WTC11 (cell line): ENCODE measurements at regions not wholly inside any gene's neighbourhood (a gene's known extent, or its start where the extent isn't known, plus 50 kb on each side); places are given as distances from the start of the nearest gene placed in this dataset.

Experiments used
- ATAC-seq: fragments of 200-7000 bp; cut with Tn5 transposase; 2 replicates; pipeline ENCODE4 v1.10.0; 2021; ENCODE audit warnings: mild to moderate bottlenecking, moderate library complexity
- CTCF ChIA-PET: fragments of 300-600 bp; sonication (Branson Sonifier 250); formaldehyde crosslinking; loops from one replicate; lab custom pipeline; 2021; ENCODE audit warnings: antibody characterized with exemption; lab: Charles Lee
- POLR2A ChIA-PET: fragments of 350-600 bp; sonication (Branson Sonifier 250); formaldehyde crosslinking; loops from one replicate; lab custom pipeline; 2021; ENCODE audit warnings: antibody characterized with exemption; lab: Charles Lee
- DNase-seq: peaks from one replicate; pipeline ENCODE4 v3.0.0; 2021; ENCODE audit warnings: low spot score
- H3K27ac Mint-ChIP-seq: 2 replicates; pipeline ENCODE4 v1.8.0; 2021; ENCODE audit warnings: mixed read lengths
- H3K27me3 Mint-ChIP-seq: 2 replicates; pipeline ENCODE4 v1.8.0; 2021; ENCODE audit warnings: low read depth, mild to moderate bottlenecking, moderate library complexity, mixed read lengths
- H3K36me3 Mint-ChIP-seq: 2 replicates; pipeline ENCODE4 v1.8.0; 2021; ENCODE audit warnings: mixed read lengths
- H3K4me1 Mint-ChIP-seq: 2 replicates; pipeline ENCODE4 v1.8.0; 2022; ENCODE audit warnings: mixed read lengths
- H3K4me3 Mint-ChIP-seq: 2 replicates; pipeline ENCODE4 v1.8.0; 2021; ENCODE audit warnings: mild to moderate bottlenecking, moderate library complexity, mixed read lengths
- H3K9me3 Mint-ChIP-seq: 2 replicates; pipeline ENCODE4 v1.8.0; 2021; ENCODE audit warnings: mixed read lengths
- ATF2 ChIP-seq: sonication (generic); formaldehyde crosslinking; IDR thresholded peaks from 2 replicates; pipeline ENCODE4 v1.8.1; 2022; ENCODE audit warnings: low read depth, missing genetic modification reagents, borderline replicate concordance
- FOXK1 ChIP-seq: sonication (generic); formaldehyde crosslinking; IDR thresholded peaks from 2 replicates; pipeline ENCODE4 v1.8.0; 2022; ENCODE audit warnings: mild to moderate bottlenecking, moderate library complexity, missing genetic modification reagents
- FOXP4 ChIP-seq: sonication (generic); formaldehyde crosslinking; IDR thresholded peaks from 2 replicates; pipeline ENCODE4 v1.8.0; 2022; ENCODE audit warnings: mild to moderate bottlenecking, missing genetic modification reagents
- GRHL2 ChIP-seq: fragments of 250-450 bp; sonication (Bioruptor Pico); IDR thresholded peaks from 2 replicates; pipeline ENCODE4 v1.8.0; 2022; ENCODE audit warnings: mild to moderate bottlenecking, moderate library complexity; ENCODE audit not compliant: insufficient replicate concordance, severe bottlenecking
- GTF2I ChIP-seq: fragments of 250-450 bp; sonication (Bioruptor Pico); conservative IDR thresholded peaks from 2 replicates; pipeline ENCODE4 v1.4.0; 2021; ENCODE audit warnings: mild to moderate bottlenecking
- MXD4 ChIP-seq: fragments of 250-450 bp; sonication (Bioruptor Pico); IDR thresholded peaks from 2 replicates; pipeline ENCODE4 v1.8.0; 2021; ENCODE audit warnings: mild to moderate bottlenecking, moderate library complexity, borderline replicate concordance
- NFE2L1 ChIP-seq: sonication (generic); formaldehyde crosslinking; IDR thresholded peaks from 2 replicates; pipeline ENCODE4 v1.8.1; 2023; ENCODE audit warnings: missing genetic modification reagents
- NR1H2 ChIP-seq: sonication (generic); formaldehyde crosslinking; IDR thresholded peaks from 2 replicates; pipeline ENCODE4 v1.9.0; 2021; ENCODE audit warnings: mild to moderate bottlenecking, moderate library complexity, missing genetic modification reagents
- NR2C2 ChIP-seq: sonication (generic); formaldehyde crosslinking; IDR thresholded peaks from 2 replicates; pipeline ENCODE4 v1.8.0; 2022; ENCODE audit warnings: mild to moderate bottlenecking, missing genetic modification reagents
- RORB ChIP-seq: fragments of 250-450 bp; sonication (Bioruptor Pico); IDR thresholded peaks from 2 replicates; pipeline ENCODE4 v1.9.0; 2021; ENCODE audit warnings: mild to moderate bottlenecking
- SP1 ChIP-seq: sonication (generic); formaldehyde crosslinking; conservative IDR thresholded peaks from 2 replicates; pipeline ENCODE4 v1.8.1; 2022; ENCODE audit warnings: missing genetic modification reagents
- TEAD4 ChIP-seq: sonication (generic); formaldehyde crosslinking; IDR thresholded peaks from 2 replicates; pipeline ENCODE4 v1.8.0; 2022; ENCODE audit warnings: mild to moderate bottlenecking, missing genetic modification reagents
- ZNF532 ChIP-seq: fragments of 250-450 bp; sonication (Bioruptor Pico); IDR thresholded peaks from 2 replicates; pipeline ENCODE4 v1.9.0; 2021; ENCODE audit warnings: mild to moderate bottlenecking, borderline replicate concordance
- TF ChIP-seq, protein P1 (sequence below): sonication (generic); formaldehyde crosslinking; conservative IDR thresholded peaks from 2 replicates; pipeline ENCODE4 v1.8.1; 2023; ENCODE audit warnings: mild to moderate bottlenecking, low read depth, missing genetic modification reagents, moderate library complexity
- TF ChIP-seq, protein P2 (sequence below): sonication (generic); formaldehyde crosslinking; IDR thresholded peaks from 2 replicates; pipeline ENCODE4 v1.8.0; 2022; ENCODE audit warnings: mild to moderate bottlenecking, missing genetic modification reagents
- TF ChIP-seq, protein P3 (sequence below): fragments of 200-600 bp; IDR thresholded peaks from 2 replicates; pipeline ENCODE4 v1.8.0; 2022; ENCODE audit warnings: antibody characterized with exemption
- TF ChIP-seq, protein P4 (sequence below): sonication (generic); formaldehyde crosslinking; IDR thresholded peaks from 2 replicates; pipeline ENCODE4 v1.8.0; 2023; ENCODE audit warnings: mild to moderate bottlenecking, missing genetic modification reagents
- TF ChIP-seq, protein P5 (sequence below): fragments of 250-450 bp; sonication (Bioruptor Pico); IDR thresholded peaks from 2 replicates; pipeline ENCODE4 v1.9.0; 2021; ENCODE audit warnings: moderate library complexity, mild to moderate bottlenecking, inconsistent platforms, borderline replicate concordance

DNA sequence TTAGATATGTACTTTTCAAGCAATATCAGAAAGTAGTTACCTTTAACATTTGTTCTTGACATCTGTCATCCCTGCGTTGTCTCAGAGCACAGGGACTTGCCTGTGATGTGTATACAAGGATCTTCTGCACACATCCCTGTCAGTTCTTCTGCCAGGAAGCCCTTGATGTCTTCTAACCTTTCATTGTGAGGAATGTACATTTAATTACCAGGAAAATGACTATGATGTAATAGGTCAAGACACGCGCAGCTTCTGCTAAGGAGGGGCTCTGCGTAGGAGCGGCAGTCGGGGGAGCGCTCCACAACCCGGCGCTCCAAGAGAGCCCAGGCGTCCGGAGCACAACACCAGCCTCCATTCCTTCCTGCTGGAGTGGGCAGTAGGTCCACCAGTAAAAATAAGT lies 119.7 kb downstream of the IRX2 start (continued):
- TF ChIP-seq, protein P1, sequence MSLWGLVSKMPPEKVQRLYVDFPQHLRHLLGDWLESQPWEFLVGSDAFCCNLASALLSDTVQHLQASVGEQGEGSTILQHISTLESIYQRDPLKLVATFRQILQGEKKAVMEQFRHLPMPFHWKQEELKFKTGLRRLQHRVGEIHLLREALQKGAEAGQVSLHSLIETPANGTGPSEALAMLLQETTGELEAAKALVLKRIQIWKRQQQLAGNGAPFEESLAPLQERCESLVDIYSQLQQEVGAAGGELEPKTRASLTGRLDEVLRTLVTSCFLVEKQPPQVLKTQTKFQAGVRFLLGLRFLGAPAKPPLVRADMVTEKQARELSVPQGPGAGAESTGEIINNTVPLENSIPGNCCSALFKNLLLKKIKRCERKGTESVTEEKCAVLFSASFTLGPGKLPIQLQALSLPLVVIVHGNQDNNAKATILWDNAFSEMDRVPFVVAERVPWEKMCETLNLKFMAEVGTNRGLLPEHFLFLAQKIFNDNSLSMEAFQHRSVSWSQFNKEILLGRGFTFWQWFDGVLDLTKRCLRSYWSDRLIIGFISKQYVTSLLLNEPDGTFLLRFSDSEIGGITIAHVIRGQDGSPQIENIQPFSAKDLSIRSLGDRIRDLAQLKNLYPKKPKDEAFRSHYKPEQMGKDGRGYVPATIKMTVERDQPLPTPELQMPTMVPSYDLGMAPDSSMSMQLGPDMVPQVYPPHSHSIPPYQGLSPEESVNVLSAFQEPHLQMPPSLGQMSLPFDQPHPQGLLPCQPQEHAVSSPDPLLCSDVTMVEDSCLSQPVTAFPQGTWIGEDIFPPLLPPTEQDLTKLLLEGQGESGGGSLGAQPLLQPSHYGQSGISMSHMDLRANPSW: no peak
- TF ChIP-seq RORB (no peak), FOXP4 (CRISPR knock-in tag) (no peak), ATF2 (no peak), SP1 (CRISPR knock-in tag) (no peak), MXD4 (no peak), NR2C2 (no peak), NFE2L1 (CRISPR knock-in tag) (no peak)
- TF ChIP-seq, protein P2, sequence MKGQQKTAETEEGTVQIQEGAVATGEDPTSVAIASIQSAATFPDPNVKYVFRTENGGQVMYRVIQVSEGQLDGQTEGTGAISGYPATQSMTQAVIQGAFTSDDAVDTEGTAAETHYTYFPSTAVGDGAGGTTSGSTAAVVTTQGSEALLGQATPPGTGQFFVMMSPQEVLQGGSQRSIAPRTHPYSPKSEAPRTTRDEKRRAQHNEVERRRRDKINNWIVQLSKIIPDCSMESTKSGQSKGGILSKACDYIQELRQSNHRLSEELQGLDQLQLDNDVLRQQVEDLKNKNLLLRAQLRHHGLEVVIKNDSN: no peak
- TF ChIP-seq, protein P3, sequence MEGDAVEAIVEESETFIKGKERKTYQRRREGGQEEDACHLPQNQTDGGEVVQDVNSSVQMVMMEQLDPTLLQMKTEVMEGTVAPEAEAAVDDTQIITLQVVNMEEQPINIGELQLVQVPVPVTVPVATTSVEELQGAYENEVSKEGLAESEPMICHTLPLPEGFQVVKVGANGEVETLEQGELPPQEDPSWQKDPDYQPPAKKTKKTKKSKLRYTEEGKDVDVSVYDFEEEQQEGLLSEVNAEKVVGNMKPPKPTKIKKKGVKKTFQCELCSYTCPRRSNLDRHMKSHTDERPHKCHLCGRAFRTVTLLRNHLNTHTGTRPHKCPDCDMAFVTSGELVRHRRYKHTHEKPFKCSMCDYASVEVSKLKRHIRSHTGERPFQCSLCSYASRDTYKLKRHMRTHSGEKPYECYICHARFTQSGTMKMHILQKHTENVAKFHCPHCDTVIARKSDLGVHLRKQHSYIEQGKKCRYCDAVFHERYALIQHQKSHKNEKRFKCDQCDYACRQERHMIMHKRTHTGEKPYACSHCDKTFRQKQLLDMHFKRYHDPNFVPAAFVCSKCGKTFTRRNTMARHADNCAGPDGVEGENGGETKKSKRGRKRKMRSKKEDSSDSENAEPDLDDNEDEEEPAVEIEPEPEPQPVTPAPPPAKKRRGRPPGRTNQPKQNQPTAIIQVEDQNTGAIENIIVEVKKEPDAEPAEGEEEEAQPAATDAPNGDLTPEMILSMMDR: no peak

DNA sequence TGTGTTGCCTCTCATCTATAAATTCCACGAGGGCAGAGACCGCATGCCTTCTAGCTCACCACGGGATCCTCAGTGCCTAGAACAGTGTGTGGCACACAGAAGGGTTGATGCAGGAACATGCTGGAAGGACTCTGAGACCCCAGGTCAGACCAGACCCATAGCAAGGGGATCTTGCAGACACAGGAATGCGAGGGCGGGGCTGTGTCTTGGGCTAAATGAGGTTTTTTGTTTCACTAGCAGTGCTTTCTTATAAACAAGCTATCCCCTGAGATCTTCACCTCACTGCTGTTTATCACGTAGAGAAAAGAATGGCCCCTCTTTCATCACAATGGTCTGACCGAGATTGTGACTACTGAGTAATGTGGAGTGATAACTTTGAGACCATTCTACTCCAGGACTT lies 122.4 kb downstream of the IRX2 start:
- no peaks in the 10 kb centered on the region for H3K4me1 Mint-ChIP-seq
- no peak overlapping the region for H3K4me3 Mint-ChIP-seq
- ATAC-seq (no peak), DNase-seq (no peak)
- H3K27me3 Mint-ChIP-seq: peaks cover 3% of the 10 kb centered on the region; the same call in 1 of the 2 replicates
- no peak overlapping the region for H3K27ac Mint-ChIP-seq
- ChIA-PET CTCF (interaction anchor here (1.3 kb wide), 1 partner anchor 10 kb away, joined by 3 read pairs; no protein-coding TSS in a partner anchor), POLR2A (no interaction called here)
- peaks cover 5% of the 10 kb centered on the region for H3K9me3 Mint-ChIP-seq
- H3K36me3 Mint-ChIP-seq: no peaks in the 10 kb centered on the region
- TF ChIP-seq, protein P4, sequence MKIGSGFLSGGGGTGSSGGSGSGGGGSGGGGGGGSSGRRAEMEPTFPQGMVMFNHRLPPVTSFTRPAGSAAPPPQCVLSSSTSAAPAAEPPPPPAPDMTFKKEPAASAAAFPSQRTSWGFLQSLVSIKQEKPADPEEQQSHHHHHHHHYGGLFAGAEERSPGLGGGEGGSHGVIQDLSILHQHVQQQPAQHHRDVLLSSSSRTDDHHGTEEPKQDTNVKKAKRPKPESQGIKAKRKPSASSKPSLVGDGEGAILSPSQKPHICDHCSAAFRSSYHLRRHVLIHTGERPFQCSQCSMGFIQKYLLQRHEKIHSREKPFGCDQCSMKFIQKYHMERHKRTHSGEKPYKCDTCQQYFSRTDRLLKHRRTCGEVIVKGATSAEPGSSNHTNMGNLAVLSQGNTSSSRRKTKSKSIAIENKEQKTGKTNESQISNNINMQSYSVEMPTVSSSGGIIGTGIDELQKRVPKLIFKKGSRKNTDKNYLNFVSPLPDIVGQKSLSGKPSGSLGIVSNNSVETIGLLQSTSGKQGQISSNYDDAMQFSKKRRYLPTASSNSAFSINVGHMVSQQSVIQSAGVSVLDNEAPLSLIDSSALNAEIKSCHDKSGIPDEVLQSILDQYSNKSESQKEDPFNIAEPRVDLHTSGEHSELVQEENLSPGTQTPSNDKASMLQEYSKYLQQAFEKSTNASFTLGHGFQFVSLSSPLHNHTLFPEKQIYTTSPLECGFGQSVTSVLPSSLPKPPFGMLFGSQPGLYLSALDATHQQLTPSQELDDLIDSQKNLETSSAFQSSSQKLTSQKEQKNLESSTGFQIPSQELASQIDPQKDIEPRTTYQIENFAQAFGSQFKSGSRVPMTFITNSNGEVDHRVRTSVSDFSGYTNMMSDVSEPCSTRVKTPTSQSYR (CRISPR knock-in tag): no peak
- TF ChIP-seq TEAD4 (CRISPR knock-in tag) (no peak), ZNF532 (CRISPR knock-in tag) (no peak), GRHL2 (no peak), NR1H2 (CRISPR knock-in tag) (no peak), FOXK1 (CRISPR knock-in tag) (no peak), GTF2I (no peak), FOXP4 (CRISPR knock-in tag) (no peak)
- TF ChIP-seq, protein P5, sequence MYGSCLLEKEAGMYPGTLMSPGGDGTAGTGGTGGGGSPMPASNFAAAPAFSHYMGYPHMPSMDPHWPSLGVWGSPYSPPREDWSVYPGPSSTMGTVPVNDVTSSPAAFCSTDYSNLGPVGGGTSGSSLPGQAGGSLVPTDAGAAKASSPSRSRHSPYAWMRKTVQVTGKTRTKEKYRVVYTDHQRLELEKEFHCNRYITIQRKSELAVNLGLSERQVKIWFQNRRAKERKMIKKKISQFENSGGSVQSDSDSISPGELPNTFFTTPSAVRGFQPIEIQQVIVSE (CRISPR knock-in tag): no peak
